NT2/D1 (cell line): ENCODE measurements at regions not wholly inside any gene's neighbourhood (a gene's known extent, or its start where the extent isn't known, plus 50 kb on each side); places are given as distances from the start of the nearest gene placed in this dataset.

Source experiments
- DNase-seq: peaks from one replicate; pipeline ENCODE4 v3.0.0-alpha.2; 2011; ENCODE audit warnings: low read depth, low spot score
- H3K27me3 ChIP-seq: 2 replicates; pipeline ENCODE4 v1.6.0; 2011; ENCODE audit warnings: mild to moderate bottlenecking; ENCODE audit not compliant: insufficient read length, insufficient read depth
- H3K36me3 ChIP-seq: 2 replicates; pipeline ENCODE4 v1.6.1; 2011; ENCODE audit warnings: mild to moderate bottlenecking, low read length, mixed read lengths; ENCODE audit not compliant: insufficient read depth, insufficient read length
- H3K4me1 ChIP-seq: 2 replicates; pipeline ENCODE4 v1.5.1; 2011; ENCODE audit not compliant: insufficient read depth, insufficient read length
- H3K4me3 ChIP-seq: 2 replicates; pipeline ENCODE4 v1.5.1; 2011; ENCODE audit warnings: low read depth; ENCODE audit not compliant: insufficient read length
- H3K9ac ChIP-seq: 2 replicates; pipeline ENCODE4 v1.6.0; 2011; ENCODE audit warnings: low read depth; ENCODE audit not compliant: insufficient read length
- H3K9me3 ChIP-seq: 2 replicates; pipeline ENCODE4 v1.5.1; 2011; ENCODE audit warnings: mild to moderate bottlenecking, low read length; ENCODE audit not compliant: insufficient read depth
- SUZ12 ChIP-seq: IDR thresholded peaks from 2 replicates; pipeline ENCODE4 v1.6.1; 2011; ENCODE audit not compliant: insufficient read length, insufficient read depth; ENCODE audit errors: extremely low read depth
- YY1 ChIP-seq: IDR thresholded peaks from 2 replicates; pipeline ENCODE4 v1.6.1; 2011; ENCODE audit not compliant: insufficient read length, insufficient read depth
- ZNF274 ChIP-seq: IDR thresholded peaks from 2 replicates; pipeline ENCODE4 v1.6.1; 2011; ENCODE audit warnings: mild to moderate bottlenecking, low read depth, low read length

DNA sequence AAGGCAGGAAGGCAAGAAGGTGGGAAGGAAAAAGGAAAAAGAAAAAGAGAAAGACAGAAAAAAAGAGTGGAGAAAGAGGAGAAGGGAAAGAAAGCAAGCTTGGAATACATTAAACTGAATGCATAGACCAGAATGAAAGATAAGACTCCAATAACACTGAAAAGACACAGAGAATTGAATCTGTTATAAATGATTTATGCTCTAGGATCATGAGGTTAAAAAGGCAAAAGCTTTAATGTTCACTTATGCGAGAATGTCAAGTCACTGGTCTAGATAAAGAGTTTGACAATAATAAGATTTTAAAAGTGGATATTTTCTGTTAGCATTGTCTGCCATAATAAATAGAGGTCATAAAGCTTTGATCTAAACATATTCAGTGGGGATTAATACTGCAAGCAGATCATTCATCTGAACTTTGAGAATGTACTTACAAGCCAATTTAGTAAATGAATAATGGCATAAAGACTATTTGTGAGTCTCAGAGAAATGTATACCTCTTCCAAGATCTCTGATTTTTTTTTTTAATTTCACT is 1069.2 kb upstream of the SLC39A10 start:
- H3K4me3 ChIP-seq, result no peak overlapping the region
- TF ChIP-seq YY1 (no peak), ZNF274 (no peak), SUZ12 (no peak)
- no peaks in the 10 kb centered on the region for H3K9me3 ChIP-seq
- no peaks in the 10 kb centered on the region for H3K4me1 ChIP-seq
- no peak for DNase-seq
- no peak overlapping the region for H3K9ac ChIP-seq
- H3K36me3 ChIP-seq, result no peaks in the 10 kb centered on the region
- no peaks in the 10 kb centered on the region for H3K27me3 ChIP-seq

- no peak for DNase-seq
- no peak overlapping the region for H3K4me3 ChIP-seq
- no peaks in the 10 kb centered on the region for H3K27me3 ChIP-seq
- H3K9me3 ChIP-seq, result no peaks in the 10 kb centered on the region; the same call in 1 of the 2 replicates
- H3K4me1 ChIP-seq, result no peaks in the 10 kb centered on the region
- no peak for TF ChIP-seq ZNF274
- TF ChIP-seq SUZ12, result no peak
- no peak for TF ChIP-seq YY1
- no peak overlapping the region for H3K9ac ChIP-seq
- no peaks in the 10 kb centered on the region for H3K36me3 ChIP-seq
Observed at GRCh38 chr2:194567661-194568017, 1089.4 kb upstream of the SLC39A10 start.

- H3K4me3 ChIP-seq, result no peak overlapping the region
- TF ChIP-seq YY1, result no peak
- TF ChIP-seq SUZ12, result no peak
- TF ChIP-seq ZNF274, result no peak
- no peaks in the 10 kb centered on the region for H3K4me1 ChIP-seq
- H3K9me3 ChIP-seq, result no peaks in the 10 kb centered on the region; the same call in 1 of the 2 replicates
- H3K27me3 ChIP-seq, result no peaks in the 10 kb centered on the region
- DNase-seq, result no peak
- no peaks in the 10 kb centered on the region for H3K36me3 ChIP-seq
- H3K9ac ChIP-seq, result no peak overlapping the region
Observed at GRCh38 chr2:194566907-194567660, 1089.9 kb upstream of the SLC39A10 start.

- no peaks in the 10 kb centered on the region for H3K36me3 ChIP-seq
- no peaks in the 10 kb centered on the region for H3K27me3 ChIP-seq
- no peak for DNase-seq
- H3K9me3 ChIP-seq, result peaks cover 10% of the 10 kb centered on the region
- H3K4me3 ChIP-seq, result no peak overlapping the region
- no peak overlapping the region for H3K9ac ChIP-seq
- H3K4me1 ChIP-seq, result no peaks in the 10 kb centered on the region
- TF ChIP-seq SUZ12 (no peak), YY1 (no peak), ZNF274 (no peak)
Observed at GRCh38 chr2:194564422-194564821, 1092.6 kb upstream of the SLC39A10 start.

DNA sequence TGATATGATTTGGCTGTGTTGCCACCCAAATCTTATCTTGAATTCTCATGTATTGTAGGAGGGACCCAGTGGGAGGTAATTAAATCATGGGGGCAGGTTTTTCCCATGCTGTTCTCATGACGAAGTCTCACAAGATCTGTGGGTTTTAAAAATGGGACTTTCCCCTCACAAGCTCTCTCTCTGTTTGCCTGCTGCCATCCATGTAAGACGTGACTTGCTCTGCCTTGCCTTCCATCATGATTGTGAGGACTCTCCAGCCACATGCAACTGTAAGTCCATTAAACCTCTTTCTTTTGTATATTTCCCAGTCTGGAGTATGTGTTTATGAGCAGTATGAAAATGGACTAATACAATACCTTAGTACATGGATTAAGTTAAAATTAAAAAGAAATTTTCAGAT is 1094.7 kb upstream of the SLC39A10 start:
- H3K4me1 ChIP-seq, result no peaks in the 10 kb centered on the region
- DNase-seq, result no peak
- H3K27me3 ChIP-seq, result no peaks in the 10 kb centered on the region
- TF ChIP-seq YY1 (no peak), ZNF274 (no peak), SUZ12 (no peak)
- no peak overlapping the region for H3K9ac ChIP-seq
- no peak overlapping the region for H3K4me3 ChIP-seq
- peaks cover 13% of the 10 kb centered on the region for H3K9me3 ChIP-seq
- no peaks in the 10 kb centered on the region for H3K36me3 ChIP-seq

DNA sequence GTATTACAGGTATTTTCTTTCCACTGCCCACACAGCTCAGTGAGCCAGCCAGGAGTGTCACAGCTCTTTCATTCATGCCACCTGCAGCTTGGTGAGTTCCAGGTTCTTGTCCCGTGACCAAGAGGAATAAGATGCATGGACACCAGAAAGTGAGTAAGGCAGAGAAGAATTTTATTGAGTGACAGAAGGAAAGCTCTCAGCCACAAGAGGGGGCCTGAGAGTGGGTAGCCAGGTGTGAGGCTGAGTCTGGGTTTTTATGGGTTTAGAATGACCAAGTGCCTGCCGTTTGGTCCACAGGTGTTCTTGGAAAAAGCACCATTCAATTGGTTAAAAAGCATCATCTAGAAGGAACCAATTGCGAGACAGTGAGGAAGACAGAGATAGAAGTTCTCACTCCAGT is 1097.1 kb upstream of the SLC39A10 start:
- Histone ChIP-seq H3K27me3 (no peaks in the 10 kb centered on the region), H3K4me3 (no peak overlapping the region), H3K9ac (no peak overlapping the region), H3K9me3 (peaks cover 13% of the 10 kb centered on the region), H3K36me3 (no peaks in the 10 kb centered on the region), H3K4me1 (no peaks in the 10 kb centered on the region)
- TF ChIP-seq ZNF274 (no peak), SUZ12 (no peak), YY1 (no peak)
- no peak for DNase-seq

GRCh38 chr2:194559523-194559922 is 1097.5 kb upstream of the SLC39A10 start:
- TF ChIP-seq SUZ12 (no peak), ZNF274 (no peak), YY1 (no peak)
- H3K27me3 ChIP-seq, result no peaks in the 10 kb centered on the region
- no peaks in the 10 kb centered on the region for H3K36me3 ChIP-seq
- H3K9me3 ChIP-seq, result peaks cover 13% of the 10 kb centered on the region
- no peaks in the 10 kb centered on the region for H3K4me1 ChIP-seq
- no peak overlapping the region for H3K4me3 ChIP-seq
- DNase-seq, result no peak
- no peak overlapping the region for H3K9ac ChIP-seq
